H1 (cell line): ENCODE measurements at regions not wholly inside any gene's neighbourhood (a gene's known extent, or its start where the extent isn't known, plus 50 kb on each side); places are given as distances from the start of the nearest gene placed in this dataset.
"Not testable (repeated sequence)": the region's sequence is repeated elsewhere in the genome, so short reads cannot be mapped to it uniquely, and the experiment has no call there.

Experiments
- CTCF ChIA-PET: fragments of 300-600 bp; sonication (Branson Sonifier 250); formaldehyde crosslinking; loops from one replicate; lab custom pipeline; 2021; ENCODE audit not compliant: partially characterized antibody; lab: Charles Lee
- POLR2A ChIA-PET: fragments of 300-600 bp; sonication (Branson Sonifier 250); formaldehyde crosslinking; loops from one replicate; lab custom pipeline; 2021; ENCODE audit warnings: inconsistent platforms; ENCODE audit not compliant: partially characterized antibody; lab: Charles Lee
- DNase-seq, 2 experiments: peaks; one replicate each; pipeline versions ENCODE4 v3.0.0 to v3.0.0-alpha.2; 2010 to 2022; ENCODE audit warnings: low spot score in 2 of 2, low read depth in 1 of 2, mixed read lengths in 1 of 2
- FAIRE-seq: peaks from 2 replicates; lab custom pipeline; 2011; peaks lifted over from hg19 to GRCh38; lab: Jason Lieb, UNC
- H2AFZ ChIP-seq: 2 replicates; pipeline ENCODE4 v1.8.1; 2012; ENCODE audit warnings: low read length, inconsistent platforms
- H2AK5ac ChIP-seq: 2 replicates; pipeline ENCODE4 v1.6.1; 2013; ENCODE audit warnings: low read depth, low read length
- H2BK120ac ChIP-seq: replicated peaks from 2 replicates; pipeline ENCODE3; 2013; ENCODE audit warnings: low read depth, low read length, inconsistent platforms
- H2BK12ac ChIP-seq: 2 replicates; pipeline ENCODE4 v1.6.1; 2013; ENCODE audit warnings: low read depth, low read length
- H2BK15ac ChIP-seq: 2 replicates; pipeline ENCODE4 v1.6.1; 2013; ENCODE audit warnings: low read length
- H2BK20ac ChIP-seq: 2 replicates; pipeline ENCODE4 v1.6.1; 2013; ENCODE audit warnings: low read length
- H2BK5ac ChIP-seq: 2 replicates; pipeline ENCODE4 v1.6.1; 2013; ENCODE audit warnings: low read depth, low read length
- H3K14ac ChIP-seq: 2 replicates; pipeline ENCODE4 v1.6.1; 2013; ENCODE audit warnings: inconsistent platforms; ENCODE audit not compliant: insufficient read length
- H3K18ac ChIP-seq: 2 replicates; pipeline ENCODE4 v1.6.1; 2013; ENCODE audit warnings: low read length; ENCODE audit errors: extremely low read depth
- H3K23ac ChIP-seq: 2 replicates; pipeline ENCODE4 v1.6.1; 2013; ENCODE audit warnings: inconsistent platforms; ENCODE audit not compliant: insufficient read length
- H3K23me2 ChIP-seq: 2 replicates; pipeline ENCODE4 v1.6.1; 2013; ENCODE audit warnings: low read depth, low read length
- H3K27ac ChIP-seq: 2 replicates; pipeline ENCODE4 v1.6.1; 2011; ENCODE audit warnings: low read depth, low read length, inconsistent platforms
- H3K27me3 ChIP-seq, 4 experiments: replicated peaks in 1 of 4; 1 replicate in 1 of 4; 2 replicates in 3 of 4; pipeline versions ENCODE4 v1.6.1 to v1.8.1; 2011 to 2013; ENCODE audit warnings: low read length in 3 of 4, mild to moderate bottlenecking in 3 of 4, inconsistent platforms in 2 of 4, mixed read lengths in 2 of 4, moderate library complexity in 1 of 4; ENCODE audit not compliant: control insufficient read depth in 3 of 4, insufficient read depth in 3 of 4; ENCODE audit errors: extremely low read depth in 1 of 4
- H3K36me3 ChIP-seq, 4 experiments: 2 replicates each; pipeline versions ENCODE4 v1.6.1 to v1.8.1; 2011 to 2013; ENCODE audit warnings: mild to moderate bottlenecking in 4 of 4, low read length in 3 of 4, moderate library complexity in 2 of 4, control low read depth in 1 of 4, inconsistent platforms in 1 of 4; ENCODE audit not compliant: insufficient read depth in 4 of 4, control insufficient read depth in 2 of 4
- H3K4ac ChIP-seq: replicated peaks from 2 replicates; pipeline ENCODE3; 2013; ENCODE audit warnings: low read length, low read depth, mixed read lengths, inconsistent platforms; ENCODE audit not compliant: insufficient read length
- H3K4me1 ChIP-seq, 4 experiments: replicated peaks in 1 of 4; 1 replicate in 1 of 4; 2 replicates in 3 of 4; pipeline versions ENCODE4 v1.6.1 to v1.8.1; 2011 to 2013; ENCODE audit warnings: low read length in 3 of 4, inconsistent platforms in 2 of 4, mixed read lengths in 1 of 4; ENCODE audit not compliant: insufficient read depth in 4 of 4, control insufficient read depth in 3 of 4
- H3K4me2 ChIP-seq, 2 experiments: 2 replicates each; pipeline versions ENCODE4 v1.6.1 to v1.8.1; 2011 to 2013; ENCODE audit warnings: low read depth in 2 of 2, low read length in 2 of 2, control low read depth in 1 of 2, inconsistent platforms in 1 of 2, mild to moderate bottlenecking in 1 of 2; ENCODE audit not compliant: insufficient read depth in 1 of 2
- H3K4me3 ChIP-seq, 4 experiments: fragments of 200-600, 300-600 bp in 1 of 4; sonication (generic), shearing (Covaris generic), sonication (Bioruptor Twin) in 1 of 4; 2 replicates each; pipeline versions ENCODE4 v1.5.1 to v1.8.1; 2011 to 2016; ENCODE audit warnings: low read length in 4 of 4, low read depth in 3 of 4, control low read depth in 2 of 4, inconsistent platforms in 2 of 4, mild to moderate bottlenecking in 2 of 4, mixed read lengths in 1 of 4, moderate library complexity in 1 of 4; ENCODE audit not compliant: insufficient read depth in 2 of 4; ENCODE audit errors: extremely low read depth in 1 of 4
- H3K56ac ChIP-seq: replicated peaks from 2 replicates; pipeline ENCODE3; 2013; ENCODE audit warnings: low read depth, mild to moderate bottlenecking, mixed read lengths, low read length, inconsistent platforms; ENCODE audit not compliant: insufficient read length
- H3K79me1 ChIP-seq: 2 replicates; pipeline ENCODE4 v1.6.1; 2013; ENCODE audit warnings: low read depth, low read length, control low read depth
- H3K79me2 ChIP-seq, 2 experiments: 2 replicates each; pipeline versions ENCODE4 v1.6.1 to v1.8.1; 2012 to 2013; ENCODE audit warnings: low read length in 2 of 2, mild to moderate bottlenecking in 2 of 2, inconsistent platforms in 1 of 2; ENCODE audit not compliant: insufficient read depth in 2 of 2, control insufficient read depth in 1 of 2
- H3K9ac ChIP-seq, 4 experiments: replicated peaks in 1 of 4; 1 replicate in 1 of 4; 2 replicates in 3 of 4; pipeline versions ENCODE4 v1.6.1 to v1.8.1; 2011 to 2013; ENCODE audit warnings: low read depth in 3 of 4, low read length in 3 of 4, control low read depth in 2 of 4, mild to moderate bottlenecking in 2 of 4, moderate library complexity in 2 of 4, inconsistent platforms in 1 of 4; ENCODE audit errors: extremely low read depth in 1 of 4
- H3K9me3 ChIP-seq, 2 experiments: 2 replicates each; pipeline versions ENCODE4 v1.6.1 to v1.8.1; 2012 to 2013; ENCODE audit warnings: mild to moderate bottlenecking in 2 of 2, moderate library complexity in 2 of 2, control low read depth in 1 of 2, inconsistent platforms in 1 of 2, low read depth in 1 of 2, low read length in 1 of 2, mixed read lengths in 1 of 2; ENCODE audit not compliant: insufficient read depth in 2 of 2
- H4K20me1 ChIP-seq, 2 experiments: replicated peaks in 1 of 2; 2 replicates each; pipeline versions ENCODE3 to v1.8.1; 2011 to 2013; ENCODE audit warnings: inconsistent platforms in 2 of 2, low read length in 2 of 2, mild to moderate bottlenecking in 1 of 2; ENCODE audit not compliant: insufficient read depth in 2 of 2, control insufficient read depth in 1 of 2
- H4K5ac ChIP-seq: 2 replicates; pipeline ENCODE4 v1.6.1; 2013; ENCODE audit warnings: low read length, low read depth, mixed read lengths, inconsistent platforms; ENCODE audit not compliant: insufficient read length
- H4K8ac ChIP-seq: 2 replicates; pipeline ENCODE4 v1.8.0; 2013; ENCODE audit warnings: mild to moderate bottlenecking, moderate library complexity, low read length, inconsistent platforms; ENCODE audit not compliant: insufficient read depth; ENCODE audit errors: extremely low read depth
- H4K91ac ChIP-seq: replicated peaks from 2 replicates; pipeline ENCODE3; 2013; ENCODE audit warnings: low read length, mixed read lengths, inconsistent platforms; ENCODE audit not compliant: insufficient read length
- WGBS, 2 experiments: shearing (Covaris generic) in 1 of 2; methylation state at CpG; one replicate each; pipeline versions ENCODE4 v1.1.6 to v1.1.7; 2013 to 2015; ENCODE audit warnings: low lambda C conversion rate in 2 of 2, mixed read lengths in 2 of 2, inconsistent platforms in 1 of 2, low coverage in 1 of 2, missing lambda C conversion rate in 1 of 2; ENCODE audit not compliant: insufficient replicate concordance in 2 of 2, insufficient coverage in 1 of 2, insufficient read length in 1 of 2; ENCODE audit errors: extremely low coverage in 1 of 2, missing lambda C conversion rate in 1 of 2; 5-methylcytosine and 5-hydroxymethylcytosine counted together

DNA sequence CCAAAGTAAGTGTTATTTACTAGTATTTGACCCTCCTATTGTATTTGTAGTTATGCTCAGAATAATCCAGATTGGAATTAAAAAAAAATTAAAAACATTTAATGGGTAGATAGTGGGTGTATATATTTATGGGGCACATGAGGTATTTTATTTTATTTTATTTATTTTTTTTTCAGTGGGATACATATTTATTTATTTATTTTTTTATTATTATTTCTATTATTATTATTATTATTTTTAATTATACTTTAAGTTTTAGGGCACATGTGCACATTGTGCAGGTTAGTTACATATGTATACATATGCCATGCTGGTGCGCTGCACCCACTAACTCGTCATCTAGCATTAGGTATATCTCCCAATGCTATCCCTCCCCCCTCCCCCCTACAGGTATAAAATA lies 1211.8 kb downstream of the OTOL1 start:
- H3K4me3 ChIP-seq, H2BK15ac ChIP-seq, H4K20me1 ChIP-seq, H3K4me1 ChIP-seq, POLR2A ChIA-PET, H2BK120ac ChIP-seq, H3K36me3 ChIP-seq, H3K4me2 ChIP-seq, H4K5ac ChIP-seq, H4K8ac ChIP-seq, H3K18ac ChIP-seq, FAIRE-seq, H3K23me2 ChIP-seq, H2BK20ac ChIP-seq, H3K79me1 ChIP-seq, H3K14ac ChIP-seq, H4K91ac ChIP-seq, DNase-seq, H2AK5ac ChIP-seq, H3K9me3 ChIP-seq, H2AFZ ChIP-seq, H3K79me2 ChIP-seq, H3K27me3 ChIP-seq, H2BK12ac ChIP-seq, H3K27ac ChIP-seq, H3K56ac ChIP-seq, H2BK5ac ChIP-seq, H3K23ac ChIP-seq, CTCF ChIA-PET, H3K4ac ChIP-seq, H3K9ac ChIP-seq: not testable (repeated sequence)
- WGBS, 2 experiments = 92% methylated on average over 2 of the region's 2 CpGs; no CpG with 5 or more reads in 1 of the 2 experiments

DNA sequence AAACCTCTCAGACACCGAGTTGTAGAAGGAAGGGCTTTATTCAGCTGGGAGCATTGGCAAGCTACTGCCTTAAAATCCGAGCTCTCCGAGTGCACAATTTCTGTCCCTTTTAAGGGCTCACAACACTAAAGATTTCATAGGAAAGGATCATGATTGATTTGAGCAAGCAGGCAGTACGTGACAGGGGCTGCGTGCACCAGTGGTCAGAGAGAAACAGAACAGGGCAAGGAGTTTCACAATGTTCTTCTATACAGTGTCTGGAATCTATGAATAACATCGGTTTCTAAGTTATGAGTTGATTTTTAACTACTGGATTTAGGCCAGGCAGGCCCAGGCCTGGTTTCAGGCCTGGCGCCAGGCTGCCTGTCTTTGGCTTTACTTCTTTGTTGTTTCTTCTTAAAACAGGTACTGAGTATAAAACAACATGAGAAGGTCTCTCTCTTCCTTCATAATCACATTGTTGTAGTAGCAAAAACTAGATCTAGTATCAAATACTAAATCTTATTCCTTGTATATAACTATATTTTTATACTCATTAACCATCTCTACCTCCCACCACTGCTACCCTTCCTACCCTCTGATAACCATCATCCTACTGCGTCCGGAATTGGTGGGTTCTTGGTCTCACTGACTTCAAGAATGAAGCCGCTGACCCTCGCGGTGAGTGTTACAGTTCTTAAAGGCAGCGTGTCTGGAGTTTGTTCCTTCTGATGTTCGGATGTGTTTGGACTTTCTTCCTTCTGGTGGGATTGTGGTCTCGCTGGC lies 1212.5 kb downstream of the OTOL1 start:
- H2BK15ac ChIP-seq, H3K36me3 ChIP-seq, H2AK5ac ChIP-seq, H4K5ac ChIP-seq, H3K23ac ChIP-seq, H3K23me2 ChIP-seq, H3K27ac ChIP-seq, H3K4me2 ChIP-seq, POLR2A ChIA-PET, H3K18ac ChIP-seq, H3K79me2 ChIP-seq, DNase-seq, CTCF ChIA-PET, H3K9ac ChIP-seq, H3K79me1 ChIP-seq, H2AFZ ChIP-seq, H3K27me3 ChIP-seq, H2BK12ac ChIP-seq, H3K56ac ChIP-seq, H3K9me3 ChIP-seq, H3K4me1 ChIP-seq, H2BK5ac ChIP-seq, H4K91ac ChIP-seq, H4K20me1 ChIP-seq, H2BK120ac ChIP-seq, H3K4ac ChIP-seq, H4K8ac ChIP-seq, H3K4me3 ChIP-seq, H3K14ac ChIP-seq, FAIRE-seq, H2BK20ac ChIP-seq: not testable (repeated sequence)
- WGBS, 2 experiments = 96% methylated on average over 15 of the region's 15 CpGs; no CpG with 5 or more reads in 1 of the 2 experiments
